ENCODE measurements at regions not wholly inside any gene's neighbourhood (a gene's known extent, or its start where the extent isn't known, plus 50 kb on each side); places are given as distances from the start of the nearest gene placed in this dataset.

GRCh38 chr10:116798859-116799258 is 50.4 kb upstream of the ENO4 start:
- Histone ChIP-seq H3K4me2 (ENCODE audit: low read depth, low read length) (no peak overlapping the region), H3K18ac (ENCODE audit: low read depth, low read length) (no peak overlapping the region), H4K5ac (ENCODE audit: low read depth, low read length) (no peak overlapping the region), H3K9me3 (ENCODE audit: control insufficient read depth, insufficient read depth, low read length) (no peaks in the 10 kb centered on the region), H3K4ac (ENCODE audit: low read depth, low read length) (no peak overlapping the region), H3K9me1 (ENCODE audit: insufficient read depth, low read length) (no peaks in the 10 kb centered on the region), H2BK120ac (ENCODE audit: low read depth, low read length) (no peak overlapping the region), H2AFZ (replicated peaks; ENCODE audit: low read length, poor library complexity) (no peak overlapping the region), H3K56ac (ENCODE audit: extremely low read depth, insufficient read depth, low read length) (no peak overlapping the region), H3K4me3 (ENCODE audit: insufficient read depth, low read depth, low read length) (no peak overlapping the region), H3K14ac (replicated peaks; ENCODE audit: low read depth, low read length) (no peak overlapping the region), H3K27ac (ENCODE audit: insufficient read depth, low read length) (no peak overlapping the region), H2AK5ac (ENCODE audit: low read depth, low read length) (no peak overlapping the region), H2BK15ac (ENCODE audit: low read depth, low read length) (no peak overlapping the region), H3K4me1 (ENCODE audit: control insufficient read depth, insufficient read depth, low read length) (no peaks in the 10 kb centered on the region), H3K27me3 (ENCODE audit: control insufficient read depth, insufficient read depth, low read length) (peaks cover 23% of the 10 kb centered on the region), H2BK5ac (ENCODE audit: low read depth, low read length, poor library complexity, severe bottlenecking) (no peak overlapping the region), H2BK20ac (ENCODE audit: low read depth, low read length) (no peak overlapping the region), H3K9ac (ENCODE audit: low read depth, low read length) (no peak overlapping the region), H4K20me1 (ENCODE audit: insufficient read depth, low read length) (no peaks in the 10 kb centered on the region), H3K36me3 (ENCODE audit: control insufficient read depth, insufficient read depth, low read length) (no peaks in the 10 kb centered on the region), H4K91ac (ENCODE audit: insufficient read depth, low read depth, low read length) (no peak overlapping the region), H2AK9ac (replicated peaks; ENCODE audit: low read depth, low read length, poor library complexity) (no peak overlapping the region), H3K23ac (ENCODE audit: low read depth, low read length) (no peak overlapping the region), H4K8ac (ENCODE audit: low read depth in 2 of 2, low read length in 2 of 2) (no peak overlapping the region), H3K79me1 (ENCODE audit: low read depth in 1 of 2, low read length in 2 of 2) (no peaks in the 10 kb centered on the region)
- dilution Hi-C loops (cut with HindIII; ENCODE audit: low sequenced_read_pairs, unreplicated experiment) = loop anchor here (25.0 kb wide), 1 partner anchor 112 kb away; no protein-coding TSS in a partner anchor
- no TSS peak for BruUV-seq (replicated peaks)
- in situ Hi-C loops (cut with MboI; ENCODE audit: low sequenced_read_pairs) = no loop called here
- intact Hi-C loops (cut with micrococcal nuclease) = no loop called here
- ChIA-PET POLR2A (ENCODE audit: unreplicated experiment) (no interaction called here), CTCF (no interaction called here)
- DNase-seq (no peak), ATAC-seq (ENCODE audit: low read depth) (no peak)
- TF ChIP-seq ELK1 (IDR thresholded peaks at IDR 0.05; ENCODE audit: borderline replicate concordance, low read depth, low read length) (no peak), RFX5 (IDR thresholded peaks at IDR 0.05; ENCODE audit: low read depth, low read length) (no peak), MXI1 (IDR thresholded peaks at IDR 0.05; ENCODE audit: borderline replicate concordance, low read depth, low read length) (no peak), BHLHE40 (IDR thresholded peaks at IDR 0.05; ENCODE audit: low read depth, low read length) (no peak), RAD21 (IDR thresholded peaks at IDR 0.05; ENCODE audit: low read length) (no peak), RCOR1 (IDR thresholded peaks at IDR 0.05; ENCODE audit: insufficient replicate concordance, low read length) (no peak), CTCF (conservative IDR thresholded peaks at IDR 0.05; ENCODE audit: low read depth, low read length) (no peak), MAFK (IDR thresholded peaks at IDR 0.05; ENCODE audit: low read depth, low read length) (no peak)
- TF ChIP-seq, protein P1, sequence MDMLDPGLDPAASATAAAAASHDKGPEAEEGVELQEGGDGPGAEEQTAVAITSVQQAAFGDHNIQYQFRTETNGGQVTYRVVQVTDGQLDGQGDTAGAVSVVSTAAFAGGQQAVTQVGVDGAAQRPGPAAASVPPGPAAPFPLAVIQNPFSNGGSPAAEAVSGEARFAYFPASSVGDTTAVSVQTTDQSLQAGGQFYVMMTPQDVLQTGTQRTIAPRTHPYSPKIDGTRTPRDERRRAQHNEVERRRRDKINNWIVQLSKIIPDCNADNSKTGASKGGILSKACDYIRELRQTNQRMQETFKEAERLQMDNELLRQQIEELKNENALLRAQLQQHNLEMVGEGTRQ (IDR thresholded peaks at IDR 0.05; ENCODE audit: low read depth, low read length) = no peak
- WGBS, 2 experiments (ENCODE audit: extremely low coverage in 2 of 2, insufficient read length in 1 of 2) = 70% methylated on average over 2 of the region's 6 CpGs; no CpG with 5 or more reads in 1 of the 2 experiments

All from IMR-90 (cell line).